ENCODE measurements at regions not wholly inside any gene's neighbourhood (a gene's known extent, or its start where the extent isn't known, plus 50 kb on each side); places are given as distances from the start of the nearest gene placed in this dataset.

GRCh38 chr9:571066-571465 lies 270.4 kb upstream of the DMRT1 start:
- Histone ChIP-seq H3K4me3 (ENCODE audit: insufficient read depth, low read depth, low read length) (no peak overlapping the region), H2BK15ac (ENCODE audit: low read depth, low read length) (no peak overlapping the region), H4K8ac (ENCODE audit: low read depth in 2 of 2, low read length in 2 of 2) (no peak overlapping the region), H3K14ac (replicated peaks; ENCODE audit: low read depth, low read length) (no peak overlapping the region), H3K4ac (ENCODE audit: low read depth, low read length) (no peak overlapping the region), H3K4me2 (ENCODE audit: low read depth, low read length) (no peak overlapping the region), H2AK9ac (replicated peaks; ENCODE audit: low read depth, low read length, poor library complexity) (no peak overlapping the region), H2BK20ac (ENCODE audit: low read depth, low read length) (no peak overlapping the region), H3K79me1 (ENCODE audit: low read depth in 1 of 2, low read length in 2 of 2) (no peaks in the 10 kb centered on the region), H3K27ac (ENCODE audit: insufficient read depth, low read length) (no peak overlapping the region), H3K18ac (ENCODE audit: low read depth, low read length) (no peak overlapping the region), H3K4me1 (ENCODE audit: control insufficient read depth, insufficient read depth, low read length) (no peaks in the 10 kb centered on the region), H2AFZ (replicated peaks; ENCODE audit: low read length, poor library complexity) (no peak overlapping the region), H2AK5ac (ENCODE audit: low read depth, low read length) (no peak overlapping the region), H4K20me1 (ENCODE audit: insufficient read depth, low read length) (no peaks in the 10 kb centered on the region), H2BK5ac (ENCODE audit: low read depth, low read length, poor library complexity, severe bottlenecking) (no peak overlapping the region), H3K23ac (ENCODE audit: low read depth, low read length) (no peak overlapping the region), H3K9me3 (ENCODE audit: control insufficient read depth, insufficient read depth, low read length) (no peaks in the 10 kb centered on the region), H3K9ac (ENCODE audit: low read depth, low read length) (no peak overlapping the region), H4K91ac (ENCODE audit: insufficient read depth, low read depth, low read length) (no peak overlapping the region), H3K9me1 (ENCODE audit: insufficient read depth, low read length) (no peaks in the 10 kb centered on the region), H3K56ac (ENCODE audit: extremely low read depth, insufficient read depth, low read length) (no peak overlapping the region), H3K27me3 (ENCODE audit: control insufficient read depth, insufficient read depth, low read length) (no peaks in the 10 kb centered on the region; the same call in none of the 2 replicates), H4K5ac (ENCODE audit: low read depth, low read length) (no peak overlapping the region), H3K36me3 (ENCODE audit: control insufficient read depth, insufficient read depth, low read length) (no peaks in the 10 kb centered on the region), H2BK120ac (ENCODE audit: low read depth, low read length) (no peak overlapping the region)
- intact Hi-C loops (cut with micrococcal nuclease) (no loop called here), dilution Hi-C loops (cut with HindIII; ENCODE audit: low sequenced_read_pairs, unreplicated experiment) (no loop called here), in situ Hi-C loops (cut with MboI; ENCODE audit: low sequenced_read_pairs) (no loop called here)
- no peak for DNase-seq
- no CpG with 5 or more reads among the region's 3 CpGs for WGBS, 2 experiments (ENCODE audit: extremely low coverage in 2 of 2, insufficient read length in 1 of 2)
- POLR2A ChIA-PET (ENCODE audit: unreplicated experiment): no interaction called here
- CTCF ChIA-PET: interaction anchor here (0.7 to 1.4 kb wide), 2 partner anchors 8 to 18 kb away, joined by 3 to 5 read pairs; no protein-coding TSS in a partner anchor
- BruUV-seq (replicated peaks): no TSS peak
- no peak for ATAC-seq (ENCODE audit: low read depth)
- TF ChIP-seq RAD21 (IDR thresholded peaks at IDR 0.05; ENCODE audit: low read length): no peak
- TF ChIP-seq MXI1 (IDR thresholded peaks at IDR 0.05; ENCODE audit: borderline replicate concordance, low read depth, low read length): no peak
- TF ChIP-seq, protein P1, sequence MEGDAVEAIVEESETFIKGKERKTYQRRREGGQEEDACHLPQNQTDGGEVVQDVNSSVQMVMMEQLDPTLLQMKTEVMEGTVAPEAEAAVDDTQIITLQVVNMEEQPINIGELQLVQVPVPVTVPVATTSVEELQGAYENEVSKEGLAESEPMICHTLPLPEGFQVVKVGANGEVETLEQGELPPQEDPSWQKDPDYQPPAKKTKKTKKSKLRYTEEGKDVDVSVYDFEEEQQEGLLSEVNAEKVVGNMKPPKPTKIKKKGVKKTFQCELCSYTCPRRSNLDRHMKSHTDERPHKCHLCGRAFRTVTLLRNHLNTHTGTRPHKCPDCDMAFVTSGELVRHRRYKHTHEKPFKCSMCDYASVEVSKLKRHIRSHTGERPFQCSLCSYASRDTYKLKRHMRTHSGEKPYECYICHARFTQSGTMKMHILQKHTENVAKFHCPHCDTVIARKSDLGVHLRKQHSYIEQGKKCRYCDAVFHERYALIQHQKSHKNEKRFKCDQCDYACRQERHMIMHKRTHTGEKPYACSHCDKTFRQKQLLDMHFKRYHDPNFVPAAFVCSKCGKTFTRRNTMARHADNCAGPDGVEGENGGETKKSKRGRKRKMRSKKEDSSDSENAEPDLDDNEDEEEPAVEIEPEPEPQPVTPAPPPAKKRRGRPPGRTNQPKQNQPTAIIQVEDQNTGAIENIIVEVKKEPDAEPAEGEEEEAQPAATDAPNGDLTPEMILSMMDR (conservative IDR thresholded peaks at IDR 0.05; ENCODE audit: low read depth, low read length): no peak
- TF ChIP-seq MAFK (IDR thresholded peaks at IDR 0.05; ENCODE audit: low read depth, low read length): no peak
- no peak for TF ChIP-seq CEBPB (IDR thresholded peaks at IDR 0.05; ENCODE audit: low read depth, low read length)
- no peak for TF ChIP-seq BHLHE40 (IDR thresholded peaks at IDR 0.05; ENCODE audit: low read depth, low read length)
- TF ChIP-seq RFX5 (IDR thresholded peaks at IDR 0.05; ENCODE audit: low read depth, low read length): no peak
- TF ChIP-seq, protein P2, sequence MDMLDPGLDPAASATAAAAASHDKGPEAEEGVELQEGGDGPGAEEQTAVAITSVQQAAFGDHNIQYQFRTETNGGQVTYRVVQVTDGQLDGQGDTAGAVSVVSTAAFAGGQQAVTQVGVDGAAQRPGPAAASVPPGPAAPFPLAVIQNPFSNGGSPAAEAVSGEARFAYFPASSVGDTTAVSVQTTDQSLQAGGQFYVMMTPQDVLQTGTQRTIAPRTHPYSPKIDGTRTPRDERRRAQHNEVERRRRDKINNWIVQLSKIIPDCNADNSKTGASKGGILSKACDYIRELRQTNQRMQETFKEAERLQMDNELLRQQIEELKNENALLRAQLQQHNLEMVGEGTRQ (IDR thresholded peaks at IDR 0.05; ENCODE audit: low read depth, low read length): no peak
- no peak for TF ChIP-seq SMC3 (IDR thresholded peaks at IDR 0.05; ENCODE audit: low read depth, low read length)
- no peak for TF ChIP-seq NFE2L2 (IDR thresholded peaks at IDR 0.05; ENCODE audit: low read depth, low read length)
- TF ChIP-seq POLR2A (IDR thresholded peaks at IDR 0.05; ENCODE audit: low read depth, low read length): no peak
- TF ChIP-seq FOS (IDR thresholded peaks at IDR 0.05; ENCODE audit: low read depth, low read length): no peak
- TF ChIP-seq ELK1 (IDR thresholded peaks at IDR 0.05; ENCODE audit: borderline replicate concordance, low read depth, low read length): no peak
- no peak for TF ChIP-seq RCOR1 (IDR thresholded peaks at IDR 0.05; ENCODE audit: insufficient replicate concordance, low read length)
- no peak for TF ChIP-seq MAZ (IDR thresholded peaks at IDR 0.05; ENCODE audit: borderline replicate concordance, low read depth, low read length)
- no peak for TF ChIP-seq CHD1 (IDR thresholded peaks at IDR 0.05; ENCODE audit: low read depth, low read length)

Measured in IMR-90 (cell line).